IMR-90 (cell line): ENCODE measurements at regions not wholly inside any gene's neighbourhood (a gene's known extent, or its start where the extent isn't known, plus 50 kb on each side); places are given as distances from the start of the nearest gene placed in this dataset.
"Not testable (repeated sequence)": the region's sequence is repeated elsewhere in the genome, so short reads cannot be mapped to it uniquely, and the experiment has no call there.

Experiments
- ATAC-seq: fragments of 200-7000 bp; cut with Tn5 transposase; 2 replicates; pipeline ENCODE4 v1.9.1; 2020; ENCODE audit warnings: low read depth, mild to moderate bottlenecking, moderate library complexity
- BruUV-seq: library from RNA; stranded (reverse); fragments of 400-500 nt; replicated peaks from 2 replicates; lab custom pipeline; 2021; lab: Mats Ljungman, UMichigan
- CTCF ChIA-PET: fragments of 300-600 bp; formaldehyde crosslinking; extraction: SDS; loops from one replicate; lab custom pipeline; 2021; ENCODE audit warnings: antibody characterized with exemption; lab: Yijun Ruan, JAX
- POLR2A ChIA-PET: fragments of 300-600 bp; sonication (Branson Sonifier 250); formaldehyde crosslinking; loops from one replicate; lab custom pipeline; 2022; ENCODE audit warnings: antibody characterized with exemption; ENCODE audit not compliant: unreplicated experiment; lab: Charles Lee
- DNase-seq: peaks from one replicate; pipeline ENCODE4 v3.0.0; 2013
- H2AFZ ChIP-seq: replicated peaks from 2 replicates; pipeline ENCODE3; 2013; ENCODE audit warnings: low read length, mild to moderate bottlenecking; ENCODE audit not compliant: poor library complexity
- H2AK5ac ChIP-seq: 2 replicates; pipeline ENCODE4 v1.6.1; 2013; ENCODE audit warnings: low read depth, low read length, inconsistent platforms
- H2AK9ac ChIP-seq: replicated peaks from 2 replicates; pipeline ENCODE3; 2013; ENCODE audit warnings: mild to moderate bottlenecking, low read depth, low read length, moderate library complexity; ENCODE audit not compliant: poor library complexity
- H2BK120ac ChIP-seq: 2 replicates; pipeline ENCODE4 v1.6.1; 2013; ENCODE audit warnings: low read depth, low read length, inconsistent platforms
- H2BK15ac ChIP-seq: 3 replicates; pipeline ENCODE4 v1.6.1; 2013; ENCODE audit warnings: low read depth, low read length, inconsistent platforms
- H2BK20ac ChIP-seq: 2 replicates; pipeline ENCODE4 v1.6.1; 2013; ENCODE audit warnings: low read depth, mild to moderate bottlenecking, inconsistent platforms, low read length, moderate library complexity
- H2BK5ac ChIP-seq: 2 replicates; pipeline ENCODE4 v1.6.1; 2013; ENCODE audit warnings: mild to moderate bottlenecking, low read depth, low read length, inconsistent platforms; ENCODE audit not compliant: poor library complexity, severe bottlenecking
- H3K14ac ChIP-seq: replicated peaks from 2 replicates; pipeline ENCODE4 v1.6.1; 2013; ENCODE audit warnings: low read depth, low read length, inconsistent platforms
- H3K18ac ChIP-seq: 2 replicates; pipeline ENCODE4 v1.6.1; 2013; ENCODE audit warnings: low read depth, low read length, control low read depth
- H3K23ac ChIP-seq: 2 replicates; pipeline ENCODE4 v1.6.1; 2013; ENCODE audit warnings: low read depth, low read length, inconsistent platforms
- H3K27ac ChIP-seq: 2 replicates; pipeline ENCODE4 v1.5.1; 2013; ENCODE audit warnings: mild to moderate bottlenecking, control low read depth, low read length; ENCODE audit not compliant: insufficient read depth
- H3K27me3 ChIP-seq: 2 replicates; pipeline ENCODE4 v1.6.1; 2013; ENCODE audit warnings: low read length; ENCODE audit not compliant: control insufficient read depth, insufficient read depth
- H3K36me3 ChIP-seq: 2 replicates; pipeline ENCODE4 v1.6.1; 2013; ENCODE audit warnings: low read length, mixed read lengths; ENCODE audit not compliant: control insufficient read depth, insufficient read depth
- H3K4ac ChIP-seq: 2 replicates; pipeline ENCODE4 v1.6.1; 2013; ENCODE audit warnings: low read depth, low read length, inconsistent platforms
- H3K4me1 ChIP-seq: 2 replicates; pipeline ENCODE4 v1.6.1; 2013; ENCODE audit warnings: low read length, mixed read lengths; ENCODE audit not compliant: control insufficient read depth, insufficient read depth
- H3K4me2 ChIP-seq: 2 replicates; pipeline ENCODE4 v1.6.1; 2013; ENCODE audit warnings: low read depth, mild to moderate bottlenecking, control low read depth, low read length, moderate library complexity
- H3K4me3 ChIP-seq: 2 replicates; pipeline ENCODE4 v1.5.1; 2013; ENCODE audit warnings: low read depth, mild to moderate bottlenecking, control low read depth, low read length, moderate library complexity; ENCODE audit not compliant: insufficient read depth
- H3K56ac ChIP-seq: 2 replicates; pipeline ENCODE4 v1.6.1; 2013; ENCODE audit warnings: low read length, inconsistent platforms; ENCODE audit not compliant: insufficient read depth; ENCODE audit errors: extremely low read depth
- H3K79me1 ChIP-seq, 2 experiments: 2 replicates each; pipeline ENCODE4 v1.6.1; 2013; ENCODE audit warnings: low read length in 2 of 2, inconsistent platforms in 1 of 2, low read depth in 1 of 2
- H3K9ac ChIP-seq: 2 replicates; pipeline ENCODE4 v1.6.1; 2013; ENCODE audit warnings: low read depth, low read length, control low read depth
- H3K9me1 ChIP-seq: 2 replicates; pipeline ENCODE4 v1.6.1; 2013; ENCODE audit warnings: low read length, inconsistent platforms; ENCODE audit not compliant: insufficient read depth
- H3K9me3 ChIP-seq: 2 replicates; pipeline ENCODE4 v1.6.1; 2013; ENCODE audit warnings: low read length; ENCODE audit not compliant: control insufficient read depth, insufficient read depth
- H4K20me1 ChIP-seq: 2 replicates; pipeline ENCODE4 v1.6.1; 2013; ENCODE audit warnings: low read length, inconsistent platforms; ENCODE audit not compliant: insufficient read depth
- H4K5ac ChIP-seq: 2 replicates; pipeline ENCODE4 v1.6.1; 2013; ENCODE audit warnings: mild to moderate bottlenecking, low read depth, low read length, control low read depth
- H4K8ac ChIP-seq, 2 experiments: 2 replicates each; pipeline ENCODE4 v1.6.1; 2013; ENCODE audit warnings: low read depth in 2 of 2, low read length in 2 of 2, control low read depth in 1 of 2, inconsistent platforms in 1 of 2
- H4K91ac ChIP-seq: 2 replicates; pipeline ENCODE4 v1.6.1; 2013; ENCODE audit warnings: low read depth, low read length, inconsistent platforms; ENCODE audit not compliant: insufficient read depth
- BHLHE40 ChIP-seq: fragments of 150-350 bp; IDR thresholded peaks from 2 replicates; pipeline ENCODE4 v1.6.1; 2016; ENCODE audit warnings: mild to moderate bottlenecking, low read depth, low read length
- RCOR1 ChIP-seq: IDR thresholded peaks from 2 replicates; pipeline ENCODE4 v1.6.1; 2012; ENCODE audit warnings: mild to moderate bottlenecking, low read length, improper control_type of control experiment; ENCODE audit not compliant: insufficient replicate concordance
- WGBS, 2 experiments: methylation state at CpG; one replicate each; pipeline versions ENCODE4 v1.1.5 to v1.1.7; 2013; ENCODE audit warnings: missing lambda C conversion rate in 2 of 2; ENCODE audit not compliant: insufficient read length in 1 of 2; ENCODE audit errors: extremely low coverage in 2 of 2; 5-methylcytosine and 5-hydroxymethylcytosine counted together
- dilution Hi-C: fragments of 300-500 bp; cut with HindIII; formaldehyde crosslinking; loops from one replicate; pipeline ENCODE4 v1.14.3; 2018; ENCODE audit warnings: low sequenced_read_pairs; ENCODE audit not compliant: unreplicated experiment
- in situ Hi-C: fragments of 300-500 bp; cut with MboI; formaldehyde crosslinking; loops from 3 replicates; pipeline ENCODE4 v1.14.3; 2019; ENCODE audit warnings: low sequenced_read_pairs, inconsistent platforms, mixed read lengths
- intact Hi-C: fragments of 100-400 bp; cut with micrococcal nuclease; formaldehyde crosslinking; loops from 2 replicates; pipeline ENCODE4 v1.10.0; 2022
- TF ChIP-seq, protein P1 (sequence below): fragments of 150-350 bp; IDR thresholded peaks from 2 replicates; pipeline ENCODE4 v1.6.1; 2016; ENCODE audit warnings: low read depth, mild to moderate bottlenecking, low read length, moderate library complexity, borderline replicate concordance
- TF ChIP-seq, protein P2 (sequence below): fragments of 150-350 bp; IDR thresholded peaks from 2 replicates; pipeline ENCODE4 v1.6.1; 2017; ENCODE audit warnings: mild to moderate bottlenecking, antibody characterized with exemption, low read length, low read depth

DNA sequence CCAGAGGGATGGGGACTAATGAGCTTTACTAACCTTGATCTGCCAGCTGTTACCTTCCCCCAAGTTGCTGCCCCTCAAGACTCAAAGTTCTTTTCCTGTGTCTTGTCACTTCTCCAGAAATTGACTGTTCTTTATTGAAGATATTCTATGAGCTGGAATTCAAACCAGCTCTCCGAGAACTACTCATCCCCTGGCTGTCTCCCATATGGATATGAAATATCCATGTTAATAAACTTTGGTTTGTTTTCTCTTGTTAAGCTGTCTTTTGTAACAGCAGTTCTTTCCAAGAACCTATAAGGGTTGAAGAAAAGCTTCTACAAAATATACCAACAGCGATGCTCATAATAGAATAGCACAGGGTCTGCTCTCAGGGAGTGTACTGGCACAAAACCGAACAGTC is 77.0 kb downstream of the CAMK2N1 start:
- ATAC-seq = no peak
- no peak overlapping the region for H4K8ac ChIP-seq
- CTCF ChIA-PET = no interaction called here
- no peak overlapping the region for H3K9ac ChIP-seq
- 0 out of 2 replicates have a peak, but pooled peaks cover 8% of the 10 kb centered on the region for H3K9me1 ChIP-seq
- peaks cover 15% of the 10 kb centered on the region for H3K4me1 ChIP-seq
- no peak overlapping the region for H2AFZ ChIP-seq
- H2BK15ac ChIP-seq = no peak overlapping the region
- H3K18ac ChIP-seq = no peak overlapping the region
- 100% methylated on average over 1 of the region's 3 CpGs; no CpG with 5 or more reads in 1 of the 2 experiments for WGBS, 2 experiments
- TF ChIP-seq RCOR1 (no peak), BHLHE40 (no peak)
- TF ChIP-seq, protein P1, sequence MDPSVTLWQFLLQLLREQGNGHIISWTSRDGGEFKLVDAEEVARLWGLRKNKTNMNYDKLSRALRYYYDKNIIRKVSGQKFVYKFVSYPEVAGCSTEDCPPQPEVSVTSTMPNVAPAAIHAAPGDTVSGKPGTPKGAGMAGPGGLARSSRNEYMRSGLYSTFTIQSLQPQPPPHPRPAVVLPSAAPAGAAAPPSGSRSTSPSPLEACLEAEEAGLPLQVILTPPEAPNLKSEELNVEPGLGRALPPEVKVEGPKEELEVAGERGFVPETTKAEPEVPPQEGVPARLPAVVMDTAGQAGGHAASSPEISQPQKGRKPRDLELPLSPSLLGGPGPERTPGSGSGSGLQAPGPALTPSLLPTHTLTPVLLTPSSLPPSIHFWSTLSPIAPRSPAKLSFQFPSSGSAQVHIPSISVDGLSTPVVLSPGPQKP = no peak
- TF ChIP-seq, protein P2, sequence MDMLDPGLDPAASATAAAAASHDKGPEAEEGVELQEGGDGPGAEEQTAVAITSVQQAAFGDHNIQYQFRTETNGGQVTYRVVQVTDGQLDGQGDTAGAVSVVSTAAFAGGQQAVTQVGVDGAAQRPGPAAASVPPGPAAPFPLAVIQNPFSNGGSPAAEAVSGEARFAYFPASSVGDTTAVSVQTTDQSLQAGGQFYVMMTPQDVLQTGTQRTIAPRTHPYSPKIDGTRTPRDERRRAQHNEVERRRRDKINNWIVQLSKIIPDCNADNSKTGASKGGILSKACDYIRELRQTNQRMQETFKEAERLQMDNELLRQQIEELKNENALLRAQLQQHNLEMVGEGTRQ = no peak
- intact Hi-C loops = no loop called here
- POLR2A ChIA-PET = no interaction called here
- no peaks in the 10 kb centered on the region for H3K9me3 ChIP-seq
- H2AK9ac ChIP-seq = no peak overlapping the region
- no peak overlapping the region for H3K14ac ChIP-seq
- BruUV-seq = no TSS peak
- no peak overlapping the region for H2BK5ac ChIP-seq
- no peak overlapping the region for H2BK120ac ChIP-seq
- in situ Hi-C loops = no loop called here
- no peak for DNase-seq
- no peak overlapping the region for H3K23ac ChIP-seq
- no peaks in the 10 kb centered on the region for H4K20me1 ChIP-seq
- H3K4me2 ChIP-seq = no peak overlapping the region
- H3K4me3 ChIP-seq = no peak overlapping the region
- no peak overlapping the region for H3K27ac ChIP-seq
- no peak overlapping the region for H4K5ac ChIP-seq
- H3K56ac ChIP-seq = no peak overlapping the region
- H3K79me1 ChIP-seq = no peaks in the 10 kb centered on the region
- H2AK5ac ChIP-seq = no peak overlapping the region
- dilution Hi-C loops = no loop called here
- H3K36me3 ChIP-seq = no peaks in the 10 kb centered on the region
- no peak overlapping the region for H4K91ac ChIP-seq
- no peak overlapping the region for H3K4ac ChIP-seq
- no peaks in the 10 kb centered on the region; the same call in 1 of the 2 replicates for H3K27me3 ChIP-seq
- no peak overlapping the region for H2BK20ac ChIP-seq

DNA sequence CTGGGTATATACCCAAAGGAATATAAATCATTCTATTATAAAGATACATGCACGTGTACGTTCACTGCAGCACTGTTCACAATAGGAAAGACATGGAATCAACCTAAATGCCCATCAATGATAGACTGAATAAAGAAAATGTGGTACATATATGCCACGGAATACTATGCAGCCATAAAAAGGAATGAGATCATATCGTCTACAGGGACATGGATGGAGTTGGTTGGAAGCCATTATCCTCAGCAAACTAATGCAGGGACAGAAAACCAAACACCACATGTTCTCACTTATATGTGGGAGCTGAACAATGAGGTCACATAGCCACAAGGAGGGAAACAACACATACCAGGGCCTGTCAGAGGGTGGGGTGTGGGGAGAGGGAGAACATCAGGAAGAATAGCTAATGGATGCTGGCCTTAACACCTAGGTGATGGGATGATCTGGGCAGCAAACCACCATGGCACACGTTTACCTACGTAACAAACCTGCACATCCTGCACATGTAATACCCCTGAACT is 77.8 kb downstream of the CAMK2N1 start:
- dilution Hi-C loops, BruUV-seq, H3K14ac ChIP-seq, H4K91ac ChIP-seq, H4K20me1 ChIP-seq, DNase-seq, H4K5ac ChIP-seq, H3K4me2 ChIP-seq, H3K23ac ChIP-seq, H2BK5ac ChIP-seq, POLR2A ChIA-PET, H3K18ac ChIP-seq, H3K9ac ChIP-seq, H3K27me3 ChIP-seq, H3K36me3 ChIP-seq, H3K9me1 ChIP-seq, H2AFZ ChIP-seq, H2BK20ac ChIP-seq, H3K56ac ChIP-seq, H3K79me1 ChIP-seq, H4K8ac ChIP-seq, H2AK5ac ChIP-seq, in situ Hi-C loops, ATAC-seq, H2BK15ac ChIP-seq, H3K4me3 ChIP-seq, H2BK120ac ChIP-seq, intact Hi-C loops, H3K4ac ChIP-seq, H3K9me3 ChIP-seq, H2AK9ac ChIP-seq, H3K27ac ChIP-seq: not testable (repeated sequence)
- peaks cover 15% of the 10 kb centered on the region for H3K4me1 ChIP-seq
- no CpG with 5 or more reads among the region's 6 CpGs for WGBS, 2 experiments
- CTCF ChIA-PET = interaction anchor here (0.8 kb wide), 1 partner anchor 196 kb away, joined by 4 read pairs; no protein-coding TSS in a partner anchor
